Posterior cingulate gyrus (tissue), 11 donors: ENCODE measurements at regions not wholly inside any gene's neighbourhood (a gene's known extent, or its start where the extent isn't known, plus 50 kb on each side); places are given as distances from the start of the nearest gene placed in this dataset.

Experiments used
- DNase-seq, 10 donors: peaks; one replicate each; pipeline versions ENCODE4 v3.0.0 to v3.0.0-alpha.2; 2020 to 2021; ENCODE audit warnings: mixed read lengths in 3 of 10
- intact Hi-C: fragments of 100-400 bp; cut with DNase I; formaldehyde crosslinking; loops from one replicate; pipeline ENCODE4 v1.15.1; 2023

DNA sequence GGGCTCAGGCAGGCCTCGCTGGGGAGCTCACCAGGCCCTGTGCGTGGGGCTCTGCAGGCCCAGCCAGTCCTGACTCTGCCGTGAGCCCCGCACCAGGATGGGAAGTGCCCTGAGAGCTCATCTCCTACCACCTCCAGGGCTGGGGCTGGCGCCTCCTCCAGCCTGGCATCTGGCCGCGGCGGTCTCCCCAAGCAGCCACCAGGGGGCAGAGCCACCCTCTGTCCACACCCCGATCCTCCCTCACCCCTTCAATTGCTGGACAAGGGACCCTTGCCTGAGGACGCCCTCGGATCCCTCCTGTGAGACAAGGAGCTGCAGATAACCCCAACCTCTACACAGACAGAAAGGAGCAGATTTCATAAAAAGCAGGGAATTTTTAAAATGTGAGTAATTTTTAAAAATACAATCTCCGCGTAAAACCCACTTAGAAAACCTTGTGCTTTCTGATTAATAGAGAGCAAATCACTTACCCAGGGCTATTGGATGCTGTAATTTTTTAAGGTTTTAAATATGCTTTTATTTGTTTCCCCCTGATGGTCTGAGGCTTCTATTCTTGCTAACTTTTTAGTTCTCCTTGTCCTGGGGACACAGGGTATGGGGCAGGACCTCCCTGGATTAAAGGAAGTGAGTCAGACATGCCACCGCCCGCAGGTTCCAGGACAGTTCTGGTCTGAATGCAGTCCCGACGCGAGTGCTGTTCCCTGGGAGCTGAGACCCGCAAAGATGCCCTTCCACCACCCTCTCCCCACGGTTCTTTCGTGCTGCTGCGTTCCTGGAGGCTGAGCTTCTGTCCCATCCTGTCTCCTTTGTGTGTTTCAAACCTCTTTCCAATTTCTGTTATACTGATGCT, 52.3 kb upstream of the CHRNA7 start:
- intact Hi-C loops, result loop anchor here (5.0 to 10.0 kb wide), 3 partner anchors 49 to 483 kb away; no protein-coding TSS in a partner anchor
- peak; percentile 55 to 97 (median 78) for DNase-seq
